ENCODE measurements at regions not wholly inside any gene's neighbourhood (a gene's known extent, or its start where the extent isn't known, plus 50 kb on each side); places are given as distances from the start of the nearest gene placed in this dataset.

GRCh38 chr6:91276315-91276714 lies 689.4 kb upstream of the MAP3K7 start:
- Histone ChIP-seq H3K36me3 (ENCODE audit: insufficient read depth, low read length) (no peaks in the 10 kb centered on the region), H3K9me3 (ENCODE audit: low read length) (no peaks in the 10 kb centered on the region), H4K20me1 (ENCODE audit: insufficient read depth) (no peaks in the 10 kb centered on the region), H3K27ac (ENCODE audit: low read length) (no peak overlapping the region), H3K9me2 (ENCODE audit: insufficient read depth, low read length) (no peaks in the 10 kb centered on the region), H2AFZ (ENCODE audit: low read depth, low read length) (no peak overlapping the region), H3K9ac (ENCODE audit: low read length) (no peak overlapping the region), H3K27me3 (ENCODE audit: insufficient read depth, low read depth, low read length) (no peaks in the 10 kb centered on the region), H3F3A (ENCODE audit: insufficient read depth, low read length, poor library complexity, severe bottlenecking) (no peaks in the 10 kb centered on the region), H3K79me2 (replicated peaks; ENCODE audit: insufficient read depth, low read length) (no peaks in the 10 kb centered on the region), H3K4me3 (ENCODE audit: low read length) (no peak overlapping the region), H3K4me2 (ENCODE audit: low read length) (no peak overlapping the region)
- no peak for TF ChIP-seq MXI1 (conservative IDR thresholded peaks at IDR 0.05; ENCODE audit: poor library complexity, severe bottlenecking)
- TF ChIP-seq POLR2AphosphoS5 (IDR thresholded peaks at IDR 0.05) = no peak
- TF ChIP-seq EP300 (conservative IDR thresholded peaks at IDR 0.05; ENCODE audit: poor library complexity, severe bottlenecking) = no peak
- peak; percentile 60 for TF ChIP-seq SMC3 (conservative IDR thresholded peaks at IDR 0.05; ENCODE audit: poor library complexity)
- peak; percentile 58 for TF ChIP-seq CTCF (IDR thresholded peaks at IDR 0.05; ENCODE audit: poor library complexity, severe bottlenecking)
- TF ChIP-seq RAD21 (conservative IDR thresholded peaks at IDR 0.05) = peak; percentile 49
- TF ChIP-seq REST (IDR thresholded peaks at IDR 0.05; ENCODE audit: borderline replicate concordance) = no peak

- Histone ChIP-seq H3F3A (ENCODE audit: insufficient read depth, low read length, poor library complexity, severe bottlenecking) (no peaks in the 10 kb centered on the region), H3K36me3 (ENCODE audit: insufficient read depth, low read length) (no peaks in the 10 kb centered on the region), H3K9me3 (ENCODE audit: low read length) (no peaks in the 10 kb centered on the region), H2AFZ (ENCODE audit: low read depth, low read length) (no peak overlapping the region), H3K27ac (ENCODE audit: low read length) (no peak overlapping the region), H4K20me1 (ENCODE audit: insufficient read depth) (no peaks in the 10 kb centered on the region), H3K9ac (ENCODE audit: low read length) (no peak overlapping the region), H3K4me3 (ENCODE audit: low read length) (no peak overlapping the region), H3K79me2 (replicated peaks; ENCODE audit: insufficient read depth, low read length) (no peaks in the 10 kb centered on the region), H3K4me2 (ENCODE audit: low read length) (no peak overlapping the region), H3K9me2 (ENCODE audit: insufficient read depth, low read length) (no peaks in the 10 kb centered on the region), H3K27me3 (ENCODE audit: insufficient read depth, low read depth, low read length) (no peaks in the 10 kb centered on the region)
- TF ChIP-seq MXI1 (conservative IDR thresholded peaks at IDR 0.05; ENCODE audit: poor library complexity, severe bottlenecking) = no peak
- TF ChIP-seq TAF1 (IDR thresholded peaks at IDR 0.05; ENCODE audit: low read depth) = no peak
- no peak for TF ChIP-seq SMC3 (conservative IDR thresholded peaks at IDR 0.05; ENCODE audit: poor library complexity)
- TF ChIP-seq CTCF (IDR thresholded peaks at IDR 0.05; ENCODE audit: poor library complexity, severe bottlenecking) = no peak
- TF ChIP-seq POLR2AphosphoS5 (IDR thresholded peaks at IDR 0.05) = no peak
- TF ChIP-seq REST (IDR thresholded peaks at IDR 0.05; ENCODE audit: borderline replicate concordance) = no peak
- no peak for TF ChIP-seq RAD21 (conservative IDR thresholded peaks at IDR 0.05)
- TF ChIP-seq EP300 (conservative IDR thresholded peaks at IDR 0.05; ENCODE audit: poor library complexity, severe bottlenecking) = no peak
- no peak for TF ChIP-seq EZH2 (IDR thresholded peaks at IDR 0.05; ENCODE audit: borderline replicate concordance, insufficient read depth, low read length, poor library complexity, severe bottlenecking)
Observed at GRCh38 chr6:91273729-91274128, 686.9 kb upstream of the MAP3K7 start.
